ENCODE measurements at regions not wholly inside any gene's neighbourhood (a gene's known extent, or its start where the extent isn't known, plus 50 kb on each side); places are given as distances from the start of the nearest gene placed in this dataset.

DNA sequence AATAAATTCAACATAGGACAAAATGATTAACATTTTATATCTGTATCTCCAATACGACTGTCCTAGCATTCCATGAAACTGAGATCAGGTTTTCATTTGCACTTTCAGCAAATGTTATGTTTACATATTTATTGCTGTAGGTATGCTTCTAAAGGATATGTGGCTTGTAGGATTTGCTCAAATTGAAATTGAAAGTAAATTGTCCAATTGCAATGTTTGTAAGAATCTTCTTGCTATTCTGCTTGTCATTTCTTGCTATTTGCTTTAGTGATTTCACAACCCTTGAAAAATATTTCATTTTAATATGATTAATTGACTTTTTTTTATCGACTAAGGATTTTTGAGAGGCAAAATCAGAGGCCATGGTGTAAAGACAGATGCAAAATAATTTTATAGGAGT lies 904.2 kb upstream of the RAG2 start:
- in situ Hi-C loops (cut with HindIII; ENCODE audit: extremely low pct_ligation_motif_present, low pct_unique_long_range_greater_than_20kb), result no loop called here
- ChIA-PET POLR2A (no interaction called here), CTCF (ENCODE audit: low intra/inter-chr PET ratio, low total read pairs) (no interaction called here)
- Histone ChIP-seq H4K20me1 (ENCODE audit: insufficient read depth, low read length) (no peaks in the 10 kb centered on the region), H2AFZ (ENCODE audit: low read length) (no peak overlapping the region), H3K27ac (ENCODE audit: extremely low read length, insufficient read depth, low read length) (no peak overlapping the region), H3K4me1 (ENCODE audit: insufficient read depth, low read length) (no peaks in the 10 kb centered on the region), H3K9ac (ENCODE audit: insufficient read depth, low read depth, low read length) (no peak overlapping the region), H3K36me3 (replicated peaks in 1 of 2; ENCODE audit: control insufficient read depth in 1 of 2, insufficient read depth in 2 of 2, low read length in 2 of 2) (no peaks in the 10 kb centered on the region), H3K4me2 (ENCODE audit: low read depth, low read length) (no peak overlapping the region), H3K27me3 (ENCODE audit: control insufficient read depth in 1 of 2, insufficient read depth in 2 of 2, low read length in 2 of 2) (no peaks in the 10 kb centered on the region), H3K79me2 (ENCODE audit: insufficient read depth, low read length) (no peaks in the 10 kb centered on the region), H3K4me3 (replicated peaks in 1 of 3; ENCODE audit: insufficient read depth in 1 of 3, low read depth in 2 of 3, low read length in 3 of 3) (no peak overlapping the region), H3K9me3 (ENCODE audit: low read length) (peaks cover 73% of the 10 kb centered on the region)
- WGBS (ENCODE audit: low lambda C conversion rate), result 8% methylated on average over 2 of the region's 2 CpGs
- intact Hi-C loops (cut with micrococcal nuclease; ENCODE audit: unreplicated experiment), result no loop called here
- FAIRE-seq (no peak), ATAC-seq (no peak), DNase-seq (ENCODE audit: low spot score) (no peak)
- TF ChIP-seq ARNTL (CRISPR knock-in tag; IDR thresholded peaks at IDR 0.05) (no peak), NFE2L2 (IDR thresholded peaks at IDR 0.05; ENCODE audit: low read length) (no peak), STAG1 (CRISPR knock-in tag; IDR thresholded peaks at IDR 0.05) (no peak), KDM5A (IDR thresholded peaks at IDR 0.05; ENCODE audit: borderline replicate concordance, low read length) (no peak), AKAP8 (CRISPR knock-in tag; IDR thresholded peaks at IDR 0.05) (no peak), THAP11 (CRISPR knock-in tag; IDR thresholded peaks at IDR 0.05) (no peak), KMT2A (CRISPR knock-in tag; IDR thresholded peaks at IDR 0.05) (no peak), E2F5 (CRISPR knock-in tag; conservative IDR thresholded peaks at IDR 0.05) (no peak), NCOR1 (IDR thresholded peaks at IDR 0.05; ENCODE audit: borderline replicate concordance, low read length) (no peak), UBTF (CRISPR knock-in tag; IDR thresholded peaks at IDR 0.05) (no peak), MTA1 (CRISPR knock-in tag; IDR thresholded peaks at IDR 0.05; ENCODE audit: borderline replicate concordance) (no peak)
- TF ChIP-seq, protein P1, sequence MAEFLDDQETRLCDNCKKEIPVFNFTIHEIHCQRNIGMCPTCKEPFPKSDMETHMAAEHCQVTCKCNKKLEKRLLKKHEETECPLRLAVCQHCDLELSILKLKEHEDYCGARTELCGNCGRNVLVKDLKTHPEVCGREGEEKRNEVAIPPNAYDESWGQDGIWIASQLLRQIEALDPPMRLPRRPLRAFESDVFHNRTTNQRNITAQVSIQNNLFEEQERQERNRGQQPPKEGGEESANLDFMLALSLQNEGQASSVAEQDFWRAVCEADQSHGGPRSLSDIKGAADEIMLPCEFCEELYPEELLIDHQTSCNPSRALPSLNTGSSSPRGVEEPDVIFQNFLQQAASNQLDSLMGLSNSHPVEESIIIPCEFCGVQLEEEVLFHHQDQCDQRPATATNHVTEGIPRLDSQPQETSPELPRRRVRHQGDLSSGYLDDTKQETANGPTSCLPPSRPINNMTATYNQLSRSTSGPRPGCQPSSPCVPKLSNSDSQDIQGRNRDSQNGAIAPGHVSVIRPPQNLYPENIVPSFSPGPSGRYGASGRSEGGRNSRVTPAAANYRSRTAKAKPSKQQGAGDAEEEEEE (CRISPR knock-in tag; IDR thresholded peaks at IDR 0.05; ENCODE audit: borderline replicate concordance), result no peak
- BruUV-seq (replicated peaks), result no TSS peak

Measured in HepG2 (cell line).